Activated T-cell treated with anti-CD3 and anti-CD28 coated beads, Interleukin-2, amount 50 U/mL, for 72 hours (primary cell): ENCODE measurements at regions not wholly inside any gene's neighbourhood (a gene's known extent, or its start where the extent isn't known, plus 50 kb on each side); places are given as distances from the start of the nearest gene placed in this dataset.

Source experiments
- ATAC-seq, 2 donors: fragments of 150-1000 bp; cut with Tn5 transposase; replicated peaks in 1 of 2; 2 replicates each; pipeline ENCODE4 v1.10.0; 2021; ENCODE audit warnings: moderate library complexity in 2 of 2, mild to moderate bottlenecking in 1 of 2
- DNase-seq, 2 donors: peaks; one replicate each; pipeline ENCODE4 v3.0.0; 2021 to 2022; ENCODE audit warnings: mixed read lengths in 1 of 2
- H3K27ac Mint-ChIP-seq: one replicate; pipeline ENCODE4 v1.8.0; 2022; ENCODE audit warnings: mild to moderate bottlenecking, moderate library complexity, mixed read lengths
- H3K27me3 Mint-ChIP-seq: one replicate; pipeline ENCODE4 v1.8.0; 2022; ENCODE audit warnings: low read depth, mixed read lengths
- H3K36me3 Mint-ChIP-seq, 2 donors: one replicate each; pipeline ENCODE4 v1.8.0; 2022; ENCODE audit warnings: mixed read lengths in 2 of 2, mild to moderate bottlenecking in 1 of 2; ENCODE audit not compliant: insufficient read depth in 2 of 2
- H3K4me1 Mint-ChIP-seq: one replicate; pipeline ENCODE4 v1.8.0; 2022; ENCODE audit warnings: low read depth, mixed read lengths
- H3K4me3 Mint-ChIP-seq, 2 donors: one replicate each; pipeline ENCODE4 v1.8.0; 2022; ENCODE audit warnings: mild to moderate bottlenecking in 2 of 2, mixed read lengths in 2 of 2, moderate library complexity in 2 of 2
- H3K9me3 Mint-ChIP-seq, 2 donors: one replicate each; pipeline ENCODE4 v1.8.0; 2022; ENCODE audit warnings: mixed read lengths in 2 of 2

- DNase-seq (no peak), ATAC-seq (no peak)
- no peak overlapping the region for H3K27ac Mint-ChIP-seq
- H3K9me3 Mint-ChIP-seq: peaks cover 0 to 4% of the 10 kb centered on the region in 2 donors
- no peaks in the 10 kb centered on the region for H3K27me3 Mint-ChIP-seq
- H3K36me3 Mint-ChIP-seq: no peaks in the 10 kb centered on the region
- no peaks in the 10 kb centered on the region for H3K4me1 Mint-ChIP-seq
- H3K4me3 Mint-ChIP-seq: no peak overlapping the region
These were observed 392.1 kb downstream of the DNAH5 start for GRCh38 chr5:13552361-13552760.

DNA sequence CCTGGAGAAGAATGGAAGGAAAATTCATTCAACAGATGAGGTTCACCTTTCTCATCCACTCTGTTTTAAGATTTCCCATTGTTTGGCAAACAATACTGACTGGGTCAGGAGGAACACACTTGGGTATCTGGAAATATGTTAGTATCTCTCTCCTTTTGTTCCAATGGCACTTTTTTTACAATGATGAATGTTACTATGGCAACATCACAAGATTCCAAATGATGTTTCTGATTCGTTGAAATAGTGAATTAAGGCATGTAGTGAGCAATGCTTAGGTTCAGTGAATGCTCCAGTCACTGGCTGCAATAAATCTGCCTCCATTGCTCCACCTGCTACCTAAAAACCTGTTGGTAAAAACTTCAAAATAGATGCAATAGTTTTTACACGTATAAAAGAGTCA lies 392.8 kb downstream of the DNAH5 start:
- H3K4me3 Mint-ChIP-seq: no peak overlapping the region
- no peak for DNase-seq
- no peak overlapping the region for H3K27ac Mint-ChIP-seq
- H3K36me3 Mint-ChIP-seq: no peaks in the 10 kb centered on the region
- ATAC-seq: no peak
- no peaks in the 10 kb centered on the region for H3K27me3 Mint-ChIP-seq
- H3K9me3 Mint-ChIP-seq: no peaks in the 10 kb centered on the region
- H3K4me1 Mint-ChIP-seq: no peaks in the 10 kb centered on the region

GRCh38 chr5:13540168-13540750 lies 404.2 kb downstream of the DNAH5 start:
- Mint-ChIP-seq H3K27ac (no peak overlapping the region), H3K36me3 (no peaks in the 10 kb centered on the region), H3K4me3 (no peak overlapping the region), H3K4me1 (no peaks in the 10 kb centered on the region), H3K9me3 (peaks cover 6 to 12% of the 10 kb centered on the region in 2 donors), H3K27me3 (no peaks in the 10 kb centered on the region)
- ATAC-seq: no peak
- DNase-seq: no peak

DNA sequence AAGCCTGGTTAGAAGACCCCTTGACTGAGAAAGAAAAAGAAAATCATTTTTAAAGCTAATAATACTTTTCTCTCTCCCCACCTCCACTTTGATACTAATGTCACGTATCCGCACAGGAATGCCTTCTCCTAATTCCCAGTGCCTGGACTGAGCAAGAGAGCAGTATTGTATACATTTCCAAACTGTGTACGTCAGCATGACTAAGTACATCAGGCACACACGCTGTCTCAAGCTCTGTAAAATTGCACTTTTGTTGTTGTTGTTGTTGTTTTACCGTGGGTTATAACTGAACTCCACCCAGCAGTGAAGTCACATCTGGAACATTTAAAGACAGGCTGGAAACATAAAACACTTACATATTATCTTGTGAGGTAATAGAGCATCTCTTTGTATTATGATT lies 407.6 kb downstream of the DNAH5 start:
- no peaks in the 10 kb centered on the region for H3K36me3 Mint-ChIP-seq
- no peak overlapping the region for H3K4me3 Mint-ChIP-seq
- ATAC-seq: no peak
- H3K4me1 Mint-ChIP-seq: no peaks in the 10 kb centered on the region
- H3K27me3 Mint-ChIP-seq: no peaks in the 10 kb centered on the region
- DNase-seq: no peak
- H3K9me3 Mint-ChIP-seq: peaks cover 6 to 7% of the 10 kb centered on the region in 2 donors
- no peak overlapping the region for H3K27ac Mint-ChIP-seq

GRCh38 chr5:13533833-13534232 lies 410.7 kb downstream of the DNAH5 start:
- Mint-ChIP-seq H3K36me3 (no peaks in the 10 kb centered on the region), H3K4me1 (no peaks in the 10 kb centered on the region), H3K4me3 (no peak overlapping the region), H3K27ac (no peak overlapping the region), H3K27me3 (no peaks in the 10 kb centered on the region), H3K9me3 (peaks cover 3 to 5% of the 10 kb centered on the region in 2 donors)
- DNase-seq (no peak), ATAC-seq (no peak)

DNA sequence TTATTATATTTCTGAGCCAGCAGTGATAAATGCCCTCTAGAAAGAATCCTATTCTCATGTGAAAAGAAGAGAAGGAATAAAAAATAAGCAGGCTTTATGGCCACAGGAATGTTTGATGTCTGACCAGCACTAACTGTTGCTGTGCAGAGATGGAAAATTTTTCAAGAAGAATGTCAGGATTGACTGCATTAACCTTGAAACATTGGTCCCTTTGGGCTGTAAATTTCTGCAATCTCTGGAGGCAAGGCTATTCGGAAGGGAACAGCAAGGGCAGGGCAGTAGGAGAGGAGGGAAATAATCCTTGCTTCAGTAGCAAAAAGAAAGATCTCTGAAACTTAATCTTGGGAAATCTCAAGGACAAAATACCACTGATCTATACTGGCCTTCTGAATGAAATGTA lies 415.2 kb downstream of the DNAH5 start:
- Mint-ChIP-seq H3K27me3 (no peaks in the 10 kb centered on the region), H3K27ac (no peak overlapping the region), H3K36me3 (no peaks in the 10 kb centered on the region), H3K4me1 (no peaks in the 10 kb centered on the region), H3K9me3 (peaks cover 0 to 1% of the 10 kb centered on the region in 2 donors), H3K4me3 (no peak overlapping the region)
- DNase-seq: no peak
- ATAC-seq: no peak

GRCh38 chr5:13524936-13525335 lies 419.6 kb downstream of the DNAH5 start:
- ATAC-seq: no peak
- no peak for DNase-seq
- Mint-ChIP-seq H3K27me3 (no peaks in the 10 kb centered on the region), H3K27ac (no peak overlapping the region), H3K36me3 (no peaks in the 10 kb centered on the region), H3K9me3 (peaks cover 2 to 4% of the 10 kb centered on the region in 2 donors), H3K4me3 (no peak overlapping the region), H3K4me1 (no peaks in the 10 kb centered on the region)

DNA sequence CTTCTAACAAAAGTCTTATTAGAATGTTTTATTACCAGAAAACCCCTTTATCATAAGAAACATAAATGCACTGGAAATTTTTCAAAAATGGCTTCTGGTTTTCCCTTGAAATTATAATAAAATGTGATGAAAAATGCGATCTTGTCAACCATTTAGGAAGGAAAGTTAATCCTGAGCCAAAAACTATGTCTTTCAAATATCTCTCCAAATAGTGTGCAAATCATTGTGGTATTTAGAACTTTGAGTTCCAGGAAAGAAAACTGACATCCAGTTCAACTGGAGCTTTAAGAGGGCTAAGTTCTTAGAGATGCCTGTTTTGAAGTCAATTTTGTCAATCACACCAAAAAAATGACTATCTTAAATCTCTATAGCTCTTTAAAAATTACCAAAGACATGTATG lies 425.4 kb downstream of the DNAH5 start:
- DNase-seq: no peak
- Mint-ChIP-seq H3K9me3 (peaks cover 4% of the 10 kb centered on the region in 2 donors), H3K4me1 (no peaks in the 10 kb centered on the region)

DNA sequence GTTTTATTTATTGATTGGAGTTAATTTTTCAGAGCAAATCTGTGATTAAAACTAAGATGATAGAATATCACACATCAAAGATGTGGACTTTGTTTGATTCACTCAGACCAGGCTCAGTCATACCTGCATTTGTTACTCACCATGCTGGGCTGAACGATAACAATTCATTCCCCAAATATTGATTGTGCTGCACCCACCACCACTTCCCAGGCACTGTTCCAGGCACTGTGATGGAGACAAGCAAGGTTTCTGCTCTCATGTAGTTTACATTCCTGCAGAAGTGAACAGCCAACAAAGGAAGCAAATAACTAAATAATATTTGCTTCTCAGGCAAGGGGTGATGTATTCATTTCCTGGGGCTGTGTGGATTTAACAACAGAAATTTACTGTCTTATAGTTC lies 428.3 kb downstream of the DNAH5 start:
- peaks cover 5 to 6% of the 10 kb centered on the region in 2 donors for H3K9me3 Mint-ChIP-seq
- ATAC-seq: no peak
- no peak overlapping the region for H3K4me3 Mint-ChIP-seq
- H3K4me1 Mint-ChIP-seq: no peaks in the 10 kb centered on the region
- H3K27ac Mint-ChIP-seq: no peak overlapping the region
- no peaks in the 10 kb centered on the region for H3K36me3 Mint-ChIP-seq
- H3K27me3 Mint-ChIP-seq: no peaks in the 10 kb centered on the region
- DNase-seq: no peak

More for the DNA sequence above, 425.4 kb downstream of the DNAH5 start:
- no peak for ATAC-seq
- no peak overlapping the region for H3K27ac Mint-ChIP-seq
- no peaks in the 10 kb centered on the region for H3K27me3 Mint-ChIP-seq
- no peak overlapping the region for H3K4me3 Mint-ChIP-seq
- H3K36me3 Mint-ChIP-seq: no peaks in the 10 kb centered on the region

GRCh38 chr5:13511442-13511841 lies 433.0 kb downstream of the DNAH5 start:
- Mint-ChIP-seq H3K4me3 (no peak overlapping the region), H3K27me3 (no peaks in the 10 kb centered on the region), H3K27ac (no peak overlapping the region), H3K36me3 (no peaks in the 10 kb centered on the region), H3K9me3 (peaks cover 4 to 8% of the 10 kb centered on the region in 2 donors), H3K4me1 (no peaks in the 10 kb centered on the region)
- DNase-seq (no peak), ATAC-seq (no peak)

DNA sequence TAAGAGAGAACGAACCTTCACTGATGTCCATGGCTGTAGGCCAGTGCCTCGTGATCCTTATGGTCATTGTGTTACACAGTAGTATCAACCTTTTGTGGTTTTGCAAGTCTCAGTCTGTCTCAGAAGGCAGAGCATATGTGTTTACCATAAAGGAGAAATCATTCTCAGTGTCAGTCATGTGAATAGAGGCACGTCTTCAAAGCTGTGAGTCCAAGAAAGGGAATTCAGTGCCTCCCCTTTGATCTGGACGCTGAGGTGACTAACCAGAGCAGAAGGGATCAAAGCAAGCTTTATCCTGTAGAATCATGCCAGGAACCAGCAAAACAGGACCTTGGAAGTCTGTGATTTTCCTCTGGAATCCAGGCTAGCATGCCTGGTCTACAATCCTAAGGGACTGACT lies 433.9 kb downstream of the DNAH5 start:
- Mint-ChIP-seq H3K4me3 (no peak overlapping the region), H3K27ac (no peak overlapping the region), H3K9me3 (peaks cover 4 to 8% of the 10 kb centered on the region in 2 donors), H3K27me3 (no peaks in the 10 kb centered on the region), H3K4me1 (no peaks in the 10 kb centered on the region), H3K36me3 (no peaks in the 10 kb centered on the region)
- no peak for ATAC-seq
- no peak for DNase-seq

GRCh38 chr5:13508559-13508958 lies 435.9 kb downstream of the DNAH5 start:
- Mint-ChIP-seq H3K9me3 (peaks cover 4% of the 10 kb centered on the region in 2 donors), H3K27ac (no peak overlapping the region), H3K27me3 (no peaks in the 10 kb centered on the region), H3K4me3 (no peak overlapping the region), H3K4me1 (no peaks in the 10 kb centered on the region), H3K36me3 (no peaks in the 10 kb centered on the region)
- DNase-seq (no peak), ATAC-seq (no peak)

GRCh38 chr5:13505326-13505725 lies 439.2 kb downstream of the DNAH5 start:
- ATAC-seq (no peak), DNase-seq (no peak)
- no peaks in the 10 kb centered on the region for H3K27me3 Mint-ChIP-seq
- H3K4me3 Mint-ChIP-seq: no peak overlapping the region
- H3K27ac Mint-ChIP-seq: no peak overlapping the region
- H3K4me1 Mint-ChIP-seq: no peaks in the 10 kb centered on the region
- peaks cover 0 to 1% of the 10 kb centered on the region in 2 donors for H3K36me3 Mint-ChIP-seq
- peaks cover 4 to 7% of the 10 kb centered on the region in 2 donors for H3K9me3 Mint-ChIP-seq

DNA sequence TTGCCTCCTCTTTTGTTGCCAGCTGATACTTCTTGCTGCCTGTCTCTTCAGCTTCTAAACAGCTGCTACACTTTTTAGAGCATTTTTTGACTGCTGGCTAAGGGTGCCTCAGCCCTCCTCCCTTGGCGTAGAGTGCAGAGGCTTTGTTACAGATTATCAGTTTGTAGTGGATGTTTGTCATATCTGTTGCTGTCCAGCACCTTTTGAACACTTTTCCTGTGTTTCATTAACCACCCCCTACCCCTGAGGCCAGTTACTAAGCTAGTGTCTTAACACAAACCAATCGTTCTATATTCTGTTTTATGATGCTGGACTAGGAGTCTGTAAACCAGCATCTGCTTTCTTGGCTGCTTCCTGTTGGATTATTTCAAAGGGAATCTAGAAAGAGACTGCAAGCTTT lies 441.5 kb downstream of the DNAH5 start:
- no peak overlapping the region for H3K27ac Mint-ChIP-seq
- H3K27me3 Mint-ChIP-seq: no peaks in the 10 kb centered on the region
- DNase-seq (no peak), ATAC-seq (no peak)
- H3K4me1 Mint-ChIP-seq: no peaks in the 10 kb centered on the region
- H3K4me3 Mint-ChIP-seq: no peak overlapping the region
- H3K9me3 Mint-ChIP-seq: peaks cover 4 to 9% of the 10 kb centered on the region in 2 donors
- peaks cover 0 to 1% of the 10 kb centered on the region in 2 donors for H3K36me3 Mint-ChIP-seq
